Fibroblast of mammary gland (primary cell): ENCODE measurements at regions not wholly inside any gene's neighbourhood (a gene's known extent, or its start where the extent isn't known, plus 50 kb on each side); places are given as distances from the start of the nearest gene placed in this dataset.

Experiments
- DNase-seq: peaks from one replicate; pipeline ENCODE4 v3.0.0-alpha.2; 2010; ENCODE audit warnings: low read depth
- H3K4me3 ChIP-seq: 2 replicates; pipeline ENCODE4 v1.5.1; 2011; ENCODE audit warnings: low read depth, mild to moderate bottlenecking, low read length, moderate library complexity; ENCODE audit not compliant: control insufficient read depth
- TF ChIP-seq, protein P1 (sequence below): conservative IDR thresholded peaks from 2 replicates; pipeline ENCODE4 v1.5.1; 2011; ENCODE audit warnings: low read depth, low read length, inconsistent platforms; ENCODE audit not compliant: control insufficient read depth, insufficient read depth

DNA sequence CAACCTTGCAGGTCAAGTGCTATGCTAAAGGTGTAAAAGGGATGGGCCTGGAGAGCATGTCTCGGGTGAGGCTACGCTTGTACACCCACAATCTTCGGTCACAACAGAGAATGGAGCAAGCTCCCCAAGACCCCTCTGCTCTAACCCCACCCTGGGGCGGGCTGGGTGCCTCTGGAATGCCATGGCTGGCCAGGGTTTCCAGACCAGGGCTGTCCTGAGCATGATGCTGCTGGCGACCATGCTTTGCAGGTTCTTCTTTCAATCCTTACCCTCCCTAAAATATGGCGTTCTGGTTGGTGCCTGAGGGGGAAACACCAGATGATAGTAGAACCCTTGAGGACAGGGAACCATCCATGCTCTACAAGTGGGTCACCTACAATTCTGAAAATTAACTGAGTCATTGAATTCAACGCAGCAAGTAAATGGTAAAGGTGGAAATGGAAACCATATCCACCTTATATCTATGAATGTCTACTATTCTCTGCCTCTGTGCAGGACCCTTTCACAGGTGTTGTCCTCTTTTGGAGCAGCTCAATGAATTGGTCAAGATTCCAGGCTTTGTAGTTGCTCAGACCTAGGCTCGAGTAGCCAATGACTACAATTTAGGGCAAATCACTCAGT, 111.6 kb upstream of the EGLN3 start:
- H3K4me3 ChIP-seq: no peak overlapping the region
- DNase-seq: no peak
- TF ChIP-seq, protein P1, sequence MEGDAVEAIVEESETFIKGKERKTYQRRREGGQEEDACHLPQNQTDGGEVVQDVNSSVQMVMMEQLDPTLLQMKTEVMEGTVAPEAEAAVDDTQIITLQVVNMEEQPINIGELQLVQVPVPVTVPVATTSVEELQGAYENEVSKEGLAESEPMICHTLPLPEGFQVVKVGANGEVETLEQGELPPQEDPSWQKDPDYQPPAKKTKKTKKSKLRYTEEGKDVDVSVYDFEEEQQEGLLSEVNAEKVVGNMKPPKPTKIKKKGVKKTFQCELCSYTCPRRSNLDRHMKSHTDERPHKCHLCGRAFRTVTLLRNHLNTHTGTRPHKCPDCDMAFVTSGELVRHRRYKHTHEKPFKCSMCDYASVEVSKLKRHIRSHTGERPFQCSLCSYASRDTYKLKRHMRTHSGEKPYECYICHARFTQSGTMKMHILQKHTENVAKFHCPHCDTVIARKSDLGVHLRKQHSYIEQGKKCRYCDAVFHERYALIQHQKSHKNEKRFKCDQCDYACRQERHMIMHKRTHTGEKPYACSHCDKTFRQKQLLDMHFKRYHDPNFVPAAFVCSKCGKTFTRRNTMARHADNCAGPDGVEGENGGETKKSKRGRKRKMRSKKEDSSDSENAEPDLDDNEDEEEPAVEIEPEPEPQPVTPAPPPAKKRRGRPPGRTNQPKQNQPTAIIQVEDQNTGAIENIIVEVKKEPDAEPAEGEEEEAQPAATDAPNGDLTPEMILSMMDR: no peak

DNA sequence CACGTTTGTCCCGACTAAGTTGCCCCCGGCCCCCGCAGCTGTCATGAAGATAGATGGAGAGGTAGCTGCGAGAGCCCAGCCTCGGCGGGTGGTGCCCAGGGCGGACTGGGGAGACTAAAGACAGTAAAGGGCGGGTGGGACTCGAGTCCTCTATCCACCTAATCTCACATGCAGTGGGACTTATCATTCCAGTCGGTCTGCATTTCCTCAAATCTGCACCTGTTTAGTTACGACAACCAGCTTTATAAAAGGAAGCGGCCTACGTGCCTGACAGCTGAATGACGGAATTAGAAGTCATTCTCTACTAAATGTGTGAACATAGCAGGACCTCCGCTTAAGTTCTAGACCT, 109.8 kb upstream of the EGLN3 start:
- peak overlapping the region; percentile 54 for H3K4me3 ChIP-seq
- no peak for DNase-seq
- TF ChIP-seq, protein P1: no peak

DNA sequence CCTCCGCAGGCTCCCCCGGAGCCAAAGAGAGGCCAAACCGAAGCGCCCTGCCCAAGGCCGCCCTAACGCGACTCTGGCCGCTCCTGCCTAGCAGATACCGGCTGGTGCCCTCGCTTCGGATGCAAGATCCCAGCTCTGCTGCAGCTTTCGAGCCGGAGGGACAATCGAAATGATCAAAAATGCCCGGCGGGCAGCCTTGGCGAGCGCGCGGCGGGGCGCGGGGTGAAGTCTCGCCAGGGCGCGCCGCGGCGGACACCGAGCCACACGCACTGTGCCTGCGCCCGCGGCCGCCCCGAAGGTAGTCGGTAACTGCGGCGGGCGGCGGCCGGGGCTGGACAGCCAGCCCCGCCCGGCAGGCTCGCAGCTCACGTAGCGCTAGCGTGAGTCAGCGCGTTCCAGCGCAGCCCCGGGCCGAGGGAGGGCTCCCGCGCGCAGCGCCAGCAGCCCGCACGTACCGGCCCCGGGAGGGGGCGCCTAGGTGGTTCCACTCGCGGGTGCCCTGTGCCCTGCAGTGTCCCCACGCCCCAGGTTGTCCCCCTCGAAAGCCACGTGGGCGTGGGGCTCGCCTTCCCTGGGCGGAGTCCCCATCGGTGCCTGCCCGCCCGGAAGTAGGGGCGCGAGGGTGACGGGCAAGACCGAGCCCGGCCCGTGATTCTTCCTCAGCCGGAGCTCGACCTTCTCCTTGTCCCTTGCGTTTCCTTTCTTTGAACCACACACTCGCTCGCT, 109.2 kb upstream of the EGLN3 start:
- peak overlapping the region; percentile 54 for H3K4me3 ChIP-seq
- peak; percentile 62 for DNase-seq
- TF ChIP-seq, protein P1: no peak

DNA sequence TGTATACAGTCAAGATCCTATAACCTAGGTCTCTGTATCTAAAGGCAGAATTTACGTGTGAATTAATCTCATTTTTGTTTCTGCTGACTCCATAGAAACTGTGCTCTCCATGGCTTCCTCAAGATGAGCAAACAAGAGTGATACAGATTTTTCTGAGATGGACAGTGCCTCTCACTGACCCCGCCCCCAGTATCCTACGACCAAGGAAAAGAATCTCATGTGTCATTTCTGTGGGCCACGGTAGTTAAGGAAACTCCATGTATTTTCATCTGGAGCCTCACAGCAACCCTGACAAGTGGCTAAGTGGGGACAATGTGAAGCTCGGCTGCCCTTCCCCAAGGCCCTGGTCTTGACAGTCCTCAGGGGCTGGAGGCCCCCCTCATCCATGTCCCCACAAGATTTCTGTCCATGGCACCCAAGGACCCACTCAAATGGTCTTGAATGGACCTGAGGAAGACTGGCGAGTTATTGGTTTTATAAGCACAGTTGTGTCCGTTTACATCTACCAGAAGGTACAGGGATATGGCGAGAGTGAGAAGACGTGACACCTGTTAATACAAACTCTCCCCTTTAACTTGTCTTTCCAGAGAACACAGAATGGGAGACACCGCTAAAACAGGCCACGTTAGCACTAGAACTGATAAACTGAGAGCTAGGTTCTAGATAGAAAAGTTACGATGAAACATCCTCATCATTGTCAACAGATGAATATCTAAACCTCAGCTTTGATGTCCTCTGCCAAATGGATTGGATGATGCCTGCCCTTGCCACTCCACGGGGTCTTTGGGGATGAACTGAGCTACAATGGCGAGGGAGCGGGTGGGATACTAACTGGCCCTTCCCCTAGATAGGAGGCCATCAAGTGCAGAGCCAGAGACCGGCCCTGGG, 108.4 kb upstream of the EGLN3 start:
- no peak for DNase-seq
- peak overlapping the region; percentile 43 for H3K4me3 ChIP-seq
- TF ChIP-seq, protein P1: no peak

DNA sequence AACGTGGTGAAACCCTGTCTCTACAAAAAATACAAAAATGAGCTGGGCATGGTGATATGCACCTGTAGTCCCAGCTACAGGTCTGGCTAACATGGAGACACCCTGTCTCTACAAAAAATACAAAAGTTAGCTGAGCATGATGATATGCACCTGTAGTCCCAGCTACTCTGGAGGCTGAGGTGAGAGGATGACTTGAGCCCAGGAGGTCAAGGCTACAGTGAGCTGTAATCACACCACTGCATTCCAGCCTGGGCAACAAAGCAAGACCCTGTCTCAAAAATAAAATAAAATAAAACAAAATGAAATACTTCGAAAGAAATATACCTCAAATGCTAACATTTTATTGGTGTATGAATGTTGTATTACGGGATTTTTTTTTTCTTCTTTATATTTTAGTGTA, 107.6 kb upstream of the EGLN3 start:
- H3K4me3 ChIP-seq: no peak overlapping the region
- DNase-seq: no peak
- TF ChIP-seq, protein P1: no peak

DNA sequence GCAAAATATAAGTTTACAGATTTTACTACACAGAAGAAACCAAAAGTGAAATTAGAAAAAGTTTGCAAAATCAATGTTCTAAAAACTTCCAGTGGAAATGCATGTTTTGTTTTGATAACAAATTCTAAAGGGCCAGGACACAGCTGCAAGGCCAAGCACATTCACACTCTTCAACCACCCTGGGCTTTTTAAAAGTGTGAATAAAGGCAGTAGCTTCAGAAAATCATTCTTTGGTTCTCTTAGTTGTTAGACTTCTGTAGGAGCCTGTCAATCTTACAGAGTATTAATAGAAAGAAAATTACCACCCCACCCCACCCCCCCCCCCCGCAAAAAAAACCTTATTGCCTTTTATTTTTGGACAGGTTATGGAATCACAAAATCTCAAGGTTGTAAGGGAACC, 105.2 kb upstream of the EGLN3 start:
- no peak for DNase-seq
- TF ChIP-seq, protein P1: no peak
- H3K4me3 ChIP-seq: no peak overlapping the region
